ENCODE measurements at regions not wholly inside any gene's neighbourhood (a gene's known extent, or its start where the extent isn't known, plus 50 kb on each side); places are given as distances from the start of the nearest gene placed in this dataset.

DNA sequence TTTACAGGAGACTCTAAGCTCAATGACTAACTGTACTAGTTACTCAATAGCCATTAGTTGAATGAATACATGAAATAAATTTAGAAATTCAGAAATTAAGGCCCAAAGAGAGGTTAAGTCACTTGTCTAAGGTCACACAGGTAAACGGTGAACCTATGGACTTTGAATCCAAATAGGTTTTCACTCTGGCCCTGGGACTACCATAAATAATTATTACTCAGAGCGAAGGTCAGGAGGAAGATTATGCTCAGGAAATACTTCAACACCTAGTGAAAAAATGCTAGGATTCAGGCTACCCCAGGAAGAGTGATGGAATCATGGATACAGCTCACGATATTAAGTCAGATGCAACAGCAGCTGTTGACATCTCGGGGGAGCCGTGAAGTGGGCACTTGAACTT, 417.4 kb downstream of the GABRG2 start:
- TF ChIP-seq, protein P1, sequence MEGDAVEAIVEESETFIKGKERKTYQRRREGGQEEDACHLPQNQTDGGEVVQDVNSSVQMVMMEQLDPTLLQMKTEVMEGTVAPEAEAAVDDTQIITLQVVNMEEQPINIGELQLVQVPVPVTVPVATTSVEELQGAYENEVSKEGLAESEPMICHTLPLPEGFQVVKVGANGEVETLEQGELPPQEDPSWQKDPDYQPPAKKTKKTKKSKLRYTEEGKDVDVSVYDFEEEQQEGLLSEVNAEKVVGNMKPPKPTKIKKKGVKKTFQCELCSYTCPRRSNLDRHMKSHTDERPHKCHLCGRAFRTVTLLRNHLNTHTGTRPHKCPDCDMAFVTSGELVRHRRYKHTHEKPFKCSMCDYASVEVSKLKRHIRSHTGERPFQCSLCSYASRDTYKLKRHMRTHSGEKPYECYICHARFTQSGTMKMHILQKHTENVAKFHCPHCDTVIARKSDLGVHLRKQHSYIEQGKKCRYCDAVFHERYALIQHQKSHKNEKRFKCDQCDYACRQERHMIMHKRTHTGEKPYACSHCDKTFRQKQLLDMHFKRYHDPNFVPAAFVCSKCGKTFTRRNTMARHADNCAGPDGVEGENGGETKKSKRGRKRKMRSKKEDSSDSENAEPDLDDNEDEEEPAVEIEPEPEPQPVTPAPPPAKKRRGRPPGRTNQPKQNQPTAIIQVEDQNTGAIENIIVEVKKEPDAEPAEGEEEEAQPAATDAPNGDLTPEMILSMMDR (IDR thresholded peaks at IDR 0.05; ENCODE audit: control insufficient read depth, insufficient read depth, low read depth, low read length, missing control alignments) = no peak
- DNase-seq (ENCODE audit: low read depth) = no peak
- H3K4me3 ChIP-seq (ENCODE audit: control insufficient read depth, low read depth, low read length) = no peak overlapping the region

- TF ChIP-seq, protein P1 (IDR thresholded peaks at IDR 0.05; ENCODE audit: control insufficient read depth, insufficient read depth, low read depth, low read length, missing control alignments) = no peak
- DNase-seq (ENCODE audit: low read depth) = no peak
- H3K4me3 ChIP-seq (ENCODE audit: control insufficient read depth, low read depth, low read length) = no peak overlapping the region
These were observed 418.2 kb downstream of the GABRG2 start for GRCh38 chr5:162485666-162486292.

DNA sequence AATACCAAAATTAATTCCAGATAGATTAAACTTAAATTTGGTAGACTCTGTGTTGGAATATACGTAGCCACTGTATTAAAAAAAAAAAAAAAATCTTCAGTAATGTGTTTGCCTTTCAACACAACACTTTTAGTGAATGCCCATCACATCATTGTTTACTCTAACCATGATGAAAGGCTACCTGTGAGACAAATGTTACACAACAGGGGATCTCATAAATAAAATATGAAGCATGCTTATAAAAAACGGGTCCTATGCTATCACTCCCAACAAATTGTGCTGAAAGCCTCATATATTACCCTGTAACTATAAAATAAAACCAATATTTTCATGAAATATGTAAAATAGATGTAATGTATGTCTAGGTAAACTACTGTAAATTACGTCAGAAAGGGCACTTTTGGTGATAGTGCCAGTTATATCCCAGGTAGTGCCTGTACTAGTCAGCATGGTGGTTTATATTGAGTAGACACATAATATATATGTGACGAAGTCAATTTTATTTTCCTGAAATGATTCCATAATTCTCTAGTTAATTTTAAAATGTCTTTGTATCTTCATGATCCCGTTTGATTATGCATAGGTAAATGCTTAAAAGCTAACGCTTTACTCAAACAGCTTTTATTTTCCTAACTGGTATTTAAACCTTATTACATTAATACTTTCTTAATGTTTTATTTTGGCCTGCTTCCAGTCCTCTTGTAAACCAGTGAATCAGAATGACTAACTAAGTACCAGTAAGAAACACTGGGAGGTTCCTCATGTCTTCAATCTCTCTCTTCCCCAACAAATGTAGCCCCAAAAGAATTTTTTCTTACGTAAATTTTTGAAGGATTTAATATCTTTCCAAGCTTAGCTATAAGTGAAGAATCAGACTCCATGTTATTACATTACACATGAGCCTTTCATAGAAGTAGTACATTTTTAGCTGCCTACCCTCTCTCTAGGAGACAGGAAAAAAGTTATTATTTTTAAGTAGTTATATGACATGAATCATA, 420.3 kb downstream of the GABRG2 start:
- H3K4me3 ChIP-seq (ENCODE audit: control insufficient read depth, low read depth, low read length) = no peak overlapping the region
- TF ChIP-seq, protein P1 (IDR thresholded peaks at IDR 0.05; ENCODE audit: control insufficient read depth, insufficient read depth, low read depth, low read length, missing control alignments) = no peak
- DNase-seq (ENCODE audit: low read depth) = no peak

DNA sequence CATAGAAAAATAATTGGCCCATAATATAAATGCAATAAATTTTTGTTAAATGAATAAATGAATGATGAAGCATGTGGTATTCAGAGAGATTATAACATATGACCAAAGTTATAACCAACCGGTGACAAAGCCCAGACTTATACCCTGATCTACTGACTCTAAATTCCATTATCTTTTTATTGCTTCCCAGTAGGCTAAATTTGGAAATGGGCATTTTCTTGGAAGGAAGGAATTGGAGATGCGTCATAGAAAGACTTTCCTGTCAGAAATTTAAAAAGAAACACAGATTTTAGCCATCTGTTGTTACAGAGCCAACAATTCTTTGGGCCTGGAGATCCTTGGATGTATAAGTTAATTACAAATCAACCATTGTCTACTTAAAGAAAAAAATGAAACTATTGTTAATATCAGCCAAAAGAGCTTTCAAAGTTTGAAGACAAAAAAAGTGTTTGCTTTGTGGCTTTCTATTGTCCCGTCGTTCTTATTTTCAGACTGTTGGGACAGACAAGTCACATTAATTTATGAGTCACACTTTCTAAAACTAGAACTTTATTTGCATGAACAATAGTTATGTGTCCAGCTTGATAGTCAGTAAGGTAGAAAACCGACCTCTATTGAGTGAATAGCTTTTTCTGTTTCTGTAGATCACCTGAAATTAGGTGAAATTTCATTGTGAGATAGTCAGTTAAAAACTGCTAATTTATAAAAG, 428.7 kb downstream of the GABRG2 start:
- H3K4me3 ChIP-seq (ENCODE audit: control insufficient read depth, low read depth, low read length) = no peak overlapping the region
- TF ChIP-seq, protein P1 (IDR thresholded peaks at IDR 0.05; ENCODE audit: control insufficient read depth, insufficient read depth, low read depth, low read length, missing control alignments) = no peak
- no peak for DNase-seq (ENCODE audit: low read depth)

DNA sequence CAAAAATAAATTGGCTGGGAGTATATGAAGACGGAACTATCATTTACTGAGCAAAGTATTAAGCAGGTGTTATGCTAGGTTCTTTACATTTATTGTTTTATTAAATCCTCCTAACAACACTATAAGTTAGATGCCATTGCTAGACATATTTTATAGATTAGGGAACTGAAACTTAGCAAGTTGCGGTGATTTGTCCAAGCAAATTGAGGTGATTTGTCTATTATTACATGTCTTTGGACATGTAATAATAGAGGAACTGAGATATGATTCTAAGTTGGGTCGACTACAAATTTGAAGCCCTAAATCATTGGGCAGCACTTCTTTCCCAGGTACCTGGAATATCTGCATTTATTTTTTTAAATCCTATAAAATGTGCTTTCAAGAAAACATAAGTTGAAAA, 429.9 kb downstream of the GABRG2 start:
- TF ChIP-seq, protein P1 (IDR thresholded peaks at IDR 0.05; ENCODE audit: control insufficient read depth, insufficient read depth, low read depth, low read length, missing control alignments) = no peak
- DNase-seq (ENCODE audit: low read depth) = no peak
- no peak overlapping the region for H3K4me3 ChIP-seq (ENCODE audit: control insufficient read depth, low read depth, low read length)

- no peak overlapping the region for H3K4me3 ChIP-seq (ENCODE audit: control insufficient read depth, low read depth, low read length)
- DNase-seq (ENCODE audit: low read depth) = no peak
- TF ChIP-seq, protein P1 (IDR thresholded peaks at IDR 0.05; ENCODE audit: control insufficient read depth, insufficient read depth, low read depth, low read length, missing control alignments) = no peak
These were observed 435.2 kb downstream of the GABRG2 start for GRCh38 chr5:162502780-162503179.

All from AG09309 (cell line).